HepG2 (cell line): ENCODE measurements at regions not wholly inside any gene's neighbourhood (a gene's known extent, or its start where the extent isn't known, plus 50 kb on each side); places are given as distances from the start of the nearest gene placed in this dataset.
"Not testable (repeated sequence)": the region's sequence is repeated elsewhere in the genome, so short reads cannot be mapped to it uniquely, and the experiment has no call there.

Source experiments
- CBX2 ChIP-seq, 2 experiments: fragments of 200-600 bp in 1 of 2; sonication (generic); formaldehyde crosslinking in 1 of 2; IDR thresholded peaks; 2 replicates each; pipeline versions ENCODE4 v1.7.0 to v1.8.1; 2018 to 2022; ENCODE audit warnings: low read depth in 2 of 2, low read length in 1 of 2, mild to moderate bottlenecking in 1 of 2, missing genetic modification reagents in 1 of 2
- CTCF ChIP-seq: sonication (generic); formaldehyde crosslinking; IDR thresholded peaks from 2 replicates; pipeline ENCODE4 v1.5.0; 2020; ENCODE audit warnings: mild to moderate bottlenecking, missing genetic modification reagents, moderate library complexity
- IKZF4 ChIP-seq: sonication (generic); formaldehyde crosslinking; IDR thresholded peaks from 2 replicates; pipeline ENCODE4 v1.5.1; 2020; ENCODE audit warnings: borderline replicate concordance, mild to moderate bottlenecking, low read depth, missing genetic modification reagents; ENCODE audit errors: not compliant biosample characterization
- KDM5B ChIP-seq: sonication (generic); formaldehyde crosslinking; IDR thresholded peaks from 2 replicates; pipeline ENCODE4 v1.4.0; 2020; ENCODE audit warnings: missing genetic modification reagents, mild to moderate bottlenecking, borderline replicate concordance
- POLR2A ChIP-seq, 2 experiments: IDR thresholded peaks; 2 replicates each; pipeline ENCODE4 v1.6.1; 2011; ENCODE audit warnings: low read depth in 2 of 2, low read length in 2 of 2, mild to moderate bottlenecking in 1 of 2, moderate library complexity in 1 of 2; ENCODE audit not compliant: insufficient read depth in 1 of 2
- TCF7L2 ChIP-seq: IDR thresholded peaks from 2 replicates; pipeline ENCODE4 v1.6.1; 2011; ENCODE audit warnings: mild to moderate bottlenecking, low read depth, low read length, moderate library complexity
- ZNF530 ChIP-seq: sonication (generic); formaldehyde crosslinking; IDR thresholded peaks from 2 replicates; pipeline ENCODE4 v1.5.0; 2020; ENCODE audit warnings: low read depth, mild to moderate bottlenecking, missing genetic modification reagents

- not testable (repeated sequence) for TF ChIP-seq CTCF (CRISPR knock-in tag); KDM5B (CRISPR knock-in tag); IKZF4 (CRISPR knock-in tag); CBX2 (IDR thresholded peaks at IDR 0.05; ENCODE audit: low read depth, low read length); CBX2 (CRISPR knock-in tag; IDR thresholded peaks at IDR 0.05; ENCODE audit: low read depth); TCF7L2; ZNF530 (CRISPR knock-in tag); POLR2A (IDR thresholded peaks at IDR 0.05; ENCODE audit: insufficient read depth in 1 of 2, low read depth in 2 of 2, low read length in 2 of 2)
Measured at GRCh38 chr20:29122784-29123183, 2134.7 kb upstream of the DEFB115 start.
